Hematopoietic multipotent progenitor cell treated with erythropoietin and hydrocortisone succinate and interleukin-3 and kit ligand, for 15 days (in vitro differentiated cells): ENCODE measurements at regions not wholly inside any gene's neighbourhood (a gene's known extent, or its start where the extent isn't known, plus 50 kb on each side); places are given as distances from the start of the nearest gene placed in this dataset.
A peak's percentile ranks its signal among the peaks of the same experiment; 100 is the strongest.
"Not testable (repeated sequence)": the region's sequence is repeated elsewhere in the genome, so short reads cannot be mapped to it uniquely, and the experiment has no call there.

Experiments used
- DNase-seq: peaks from one replicate; pipeline ENCODE4 v3.0.0-alpha.2; 2015; ENCODE audit warnings: low spot score

DNA sequence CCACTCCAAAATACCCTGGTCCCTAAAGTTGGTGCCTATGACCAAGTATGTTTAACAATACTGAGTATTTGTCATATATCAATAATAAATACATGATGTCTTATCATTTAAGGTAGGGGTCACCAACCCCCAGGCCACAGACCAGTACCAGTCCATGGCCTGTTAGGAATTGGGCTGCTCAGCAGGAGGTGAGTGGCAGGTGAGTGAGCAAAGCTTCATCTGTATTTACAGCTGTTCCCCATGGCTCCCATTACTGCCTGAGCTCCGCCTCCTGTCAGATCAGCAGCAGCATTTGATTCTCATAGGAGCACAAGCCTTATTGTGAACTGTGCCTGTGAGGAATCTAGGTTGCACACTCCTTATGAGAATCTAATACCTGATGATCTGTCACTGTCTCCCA, 126.2 kb downstream of the HNRNPD start:
- DNase-seq, result no peak

DNA sequence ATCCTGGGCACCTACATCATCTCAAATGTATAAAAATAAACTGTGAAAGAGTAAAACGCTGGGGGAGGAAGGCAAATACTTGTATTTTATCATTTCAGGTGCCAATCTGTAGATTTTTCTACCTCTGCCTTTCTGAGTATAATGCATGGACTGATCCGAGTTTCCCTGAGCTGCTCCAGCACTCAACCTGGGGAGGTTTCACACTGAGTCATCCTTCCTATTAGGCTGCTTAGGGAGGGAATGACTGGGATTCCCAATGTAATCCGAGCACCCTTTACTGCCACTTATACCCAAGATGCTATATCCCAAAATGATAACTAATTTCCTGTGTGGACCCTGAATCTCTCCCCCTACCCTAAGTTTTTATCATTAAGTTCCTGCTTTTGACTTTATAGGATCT, 126.6 kb downstream of the HNRNPD start:
- no peak for DNase-seq

DNA sequence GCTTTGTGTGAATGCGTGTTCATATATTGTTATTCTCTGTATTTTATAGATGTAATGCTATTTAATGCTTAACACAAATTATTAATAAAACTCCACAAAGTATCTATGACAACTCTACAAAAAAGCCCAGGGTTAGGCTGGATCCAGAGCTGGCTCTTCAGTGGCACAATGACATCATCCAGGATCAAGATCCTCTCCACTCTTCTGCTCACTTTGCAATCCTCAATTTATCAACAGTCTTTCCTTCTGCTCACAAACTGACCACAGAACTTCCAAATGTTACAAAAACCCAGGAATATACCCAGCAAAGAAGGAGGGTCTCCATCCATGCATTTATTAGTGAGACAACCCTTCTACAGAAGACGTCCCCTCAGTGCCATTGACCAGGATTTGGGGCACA, 132.3 kb downstream of the HNRNPD start:
- DNase-seq, result no peak

DNA sequence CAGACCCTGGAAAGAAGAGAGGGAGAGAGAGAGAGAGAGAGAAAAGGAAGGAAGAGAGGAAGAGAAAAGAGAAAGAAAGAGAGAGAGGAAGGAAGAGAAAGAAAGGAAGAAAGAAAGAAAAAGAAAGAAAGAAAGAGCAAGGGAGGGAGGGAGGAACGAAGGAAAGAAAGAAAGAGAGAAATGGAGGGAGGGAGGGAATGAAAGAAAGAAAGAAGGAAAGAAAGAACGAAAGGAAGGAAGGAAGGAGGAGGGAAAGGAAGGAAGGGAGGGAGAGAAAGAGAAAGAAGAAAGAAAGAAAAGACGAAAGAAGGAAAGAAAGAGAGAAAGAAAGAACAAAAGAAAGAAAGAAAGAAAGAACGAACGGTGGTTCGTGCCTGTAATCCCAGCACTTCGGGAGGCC, 133.4 kb downstream of the HNRNPD start:
- no peak for DNase-seq

DNA sequence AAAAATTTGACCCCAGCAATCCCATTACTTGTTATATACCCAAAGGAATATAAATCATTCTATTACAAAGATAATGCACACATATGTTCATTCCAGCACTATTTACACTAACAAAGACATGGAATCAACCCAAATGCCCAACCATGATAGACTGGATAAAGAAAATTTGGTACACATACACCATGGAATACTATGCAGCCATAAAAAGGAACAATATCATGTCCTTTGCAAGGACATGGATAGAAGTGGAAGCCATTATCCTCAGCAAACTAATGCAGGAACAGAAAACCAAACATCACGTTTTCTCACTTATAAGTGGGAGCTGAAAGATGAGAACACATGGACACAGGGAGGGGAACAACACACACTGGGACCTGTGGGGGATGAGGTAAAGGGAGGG, 136.6 kb downstream of the HNRNPD start:
- DNase-seq, result not testable (repeated sequence)

DNA sequence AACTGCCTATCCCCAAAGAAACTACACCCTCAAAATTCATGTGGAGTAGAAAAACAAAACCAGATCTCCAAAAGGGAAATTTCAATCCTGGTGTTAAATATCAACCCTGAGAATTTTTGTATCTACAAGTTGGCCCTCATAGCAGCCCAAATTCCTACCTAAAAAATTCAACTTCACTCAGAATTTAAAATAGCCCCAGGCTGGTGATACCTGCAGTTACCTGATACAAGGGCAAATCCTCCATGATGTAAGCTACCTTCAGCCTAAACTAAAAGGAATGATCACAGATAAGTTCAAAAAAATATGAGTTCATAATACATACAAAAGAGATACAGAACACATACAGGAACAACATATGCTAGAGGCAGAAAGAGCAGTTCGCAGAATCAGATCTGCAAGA, 138.4 kb downstream of the HNRNPD start:
- no peak for DNase-seq

DNA sequence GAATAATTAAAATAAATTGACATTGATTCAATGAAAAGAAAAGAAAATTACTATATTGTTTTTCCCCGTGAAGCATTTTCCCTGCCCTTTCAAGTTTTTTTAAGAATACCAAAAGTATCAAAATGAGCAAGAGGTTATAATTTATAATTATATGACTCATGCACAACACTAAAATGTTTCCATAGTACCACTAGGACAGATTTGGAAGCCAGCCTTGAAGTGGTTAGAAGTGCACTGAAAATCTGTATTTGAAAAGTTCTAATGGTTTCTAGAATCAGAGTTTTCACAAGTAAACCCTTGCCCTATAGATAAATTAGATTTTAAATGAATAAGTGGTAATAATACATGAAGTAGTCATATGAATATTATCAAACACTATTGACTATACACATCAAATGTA, 140.9 kb downstream of the HNRNPD start:
- no peak for DNase-seq

DNA sequence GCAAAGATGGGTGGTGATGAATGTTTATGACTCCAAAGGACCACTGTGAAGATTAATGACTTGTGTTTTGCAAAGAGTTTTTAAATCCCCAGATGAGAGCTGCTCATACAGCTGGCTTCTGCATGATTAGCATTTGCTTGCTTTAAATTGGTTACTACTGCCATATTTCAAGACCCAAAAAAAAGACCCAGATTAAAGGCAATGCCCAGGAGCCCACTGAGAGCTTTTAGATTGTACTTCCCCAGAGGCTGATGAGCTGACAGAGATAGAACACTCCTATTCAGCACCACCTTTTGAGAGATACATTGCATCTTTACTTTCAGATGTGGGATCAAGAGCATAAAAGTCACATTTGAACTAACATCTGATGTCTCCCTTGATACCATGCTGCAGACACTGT, 142.0 kb downstream of the HNRNPD start:
- DNase-seq, result no peak

DNA sequence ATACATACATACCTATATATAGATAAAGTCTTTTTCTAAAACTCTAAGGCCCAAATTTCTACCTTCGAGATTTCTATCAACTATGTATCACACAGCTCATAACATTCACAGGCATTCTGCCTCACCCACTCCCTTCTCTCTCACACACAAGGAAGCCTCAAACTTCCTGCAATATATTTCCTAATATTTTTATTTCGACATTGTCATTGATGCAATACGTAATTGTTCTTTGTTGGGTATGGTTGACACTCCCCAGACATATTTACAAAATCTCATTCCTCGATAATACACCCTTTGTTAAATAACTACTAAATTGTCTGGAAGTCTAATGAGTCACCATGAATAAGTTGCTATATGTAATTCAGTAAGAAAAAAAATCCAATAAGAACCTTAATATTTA, 143.5 kb downstream of the HNRNPD start:
- no peak for DNase-seq

DNA sequence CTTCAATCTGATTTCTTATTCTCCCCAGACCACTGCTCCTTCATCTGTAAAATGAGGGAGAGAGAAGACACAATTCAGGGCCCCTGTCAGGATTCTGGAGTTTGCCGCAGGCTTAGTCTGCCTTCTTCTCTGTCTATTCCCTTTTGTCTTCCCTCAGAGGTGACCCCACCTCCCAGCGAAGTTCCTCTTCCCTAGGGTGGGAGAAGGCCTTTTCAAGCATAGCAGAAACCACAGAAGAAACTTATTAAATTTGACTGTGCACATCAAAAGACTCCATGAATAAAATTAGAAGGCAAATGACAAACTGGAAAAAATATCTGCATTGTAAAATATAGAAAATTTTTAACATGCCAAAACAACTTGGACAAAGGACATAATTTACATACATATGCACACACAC, 148.8 kb downstream of the HNRNPD start:
- DNase-seq, result no peak

DNA sequence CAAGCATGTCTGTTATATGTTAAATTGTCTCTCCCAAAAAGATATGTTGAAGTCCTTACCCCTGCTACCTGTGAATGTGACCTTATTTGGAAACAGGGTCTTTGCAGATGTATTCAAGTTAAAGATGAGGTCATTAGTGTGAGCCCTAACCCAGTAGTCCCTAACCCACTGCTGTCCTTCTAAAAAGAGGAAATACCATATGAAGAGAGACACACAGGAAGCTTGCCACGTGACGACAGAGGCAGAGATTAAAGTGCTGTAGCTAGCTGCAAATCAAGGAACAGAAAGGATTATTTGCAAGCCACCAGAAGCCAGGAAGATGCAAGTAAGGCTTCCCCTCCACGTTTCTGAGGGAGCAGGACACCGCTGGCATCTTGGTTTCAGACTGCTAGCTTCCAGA, 150.1 kb downstream of the HNRNPD start:
- DNase-seq, result no peak

DNA sequence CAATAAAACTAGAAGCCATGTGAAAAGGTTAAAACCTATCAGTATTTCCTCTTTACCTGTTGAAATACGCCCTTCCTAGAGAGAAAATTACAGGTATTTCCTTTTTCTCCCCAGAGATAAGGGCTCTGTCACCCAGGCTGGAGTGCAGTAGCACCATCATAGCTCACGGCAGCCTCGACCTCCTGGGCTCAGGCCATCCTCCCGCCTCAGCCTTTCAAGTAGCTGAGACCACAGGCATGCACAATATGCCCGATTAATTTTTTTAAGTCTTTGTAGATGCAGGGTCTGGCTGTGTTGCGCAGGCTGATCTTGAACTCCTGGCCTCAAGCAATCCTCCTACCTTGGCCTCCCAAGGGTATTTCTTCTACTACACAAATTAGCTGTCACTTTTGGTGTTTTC, 154.4 kb downstream of the HNRNPD start:
- no peak for DNase-seq

DNA sequence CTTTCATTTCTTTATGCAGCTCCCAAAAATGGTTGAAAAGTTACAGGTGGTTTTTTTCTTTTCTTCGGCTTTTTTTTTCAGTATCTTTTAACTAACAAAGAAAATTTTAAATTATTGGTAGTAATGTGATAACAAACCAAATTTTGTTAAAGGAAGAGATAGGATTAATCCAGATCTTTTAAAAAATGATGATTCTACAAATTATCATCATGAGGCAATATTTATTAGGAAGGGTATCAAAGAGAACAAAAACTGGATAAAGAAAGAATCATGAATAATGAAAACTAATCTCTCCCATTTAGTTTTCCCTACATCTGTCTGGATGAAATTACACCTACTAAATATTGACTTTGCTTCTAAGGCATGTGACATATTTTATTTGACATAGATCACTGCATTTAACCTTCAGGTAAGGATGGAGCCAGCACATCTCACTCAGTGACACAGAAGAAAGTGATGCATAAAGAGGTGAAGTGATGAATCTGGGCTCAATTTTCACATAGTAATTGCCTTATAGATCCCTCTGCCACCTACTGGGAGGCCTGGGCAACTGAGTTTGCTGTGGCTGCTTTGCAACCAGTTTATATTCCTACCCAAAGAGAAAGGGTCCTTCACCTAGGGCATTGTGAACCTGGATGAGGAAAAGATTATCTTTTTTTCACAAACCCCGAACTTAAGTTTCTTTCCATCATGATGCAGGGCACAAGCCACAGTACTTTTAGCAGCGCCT, 155.6 kb downstream of the HNRNPD start:
- DNase-seq, result no peak

DNA sequence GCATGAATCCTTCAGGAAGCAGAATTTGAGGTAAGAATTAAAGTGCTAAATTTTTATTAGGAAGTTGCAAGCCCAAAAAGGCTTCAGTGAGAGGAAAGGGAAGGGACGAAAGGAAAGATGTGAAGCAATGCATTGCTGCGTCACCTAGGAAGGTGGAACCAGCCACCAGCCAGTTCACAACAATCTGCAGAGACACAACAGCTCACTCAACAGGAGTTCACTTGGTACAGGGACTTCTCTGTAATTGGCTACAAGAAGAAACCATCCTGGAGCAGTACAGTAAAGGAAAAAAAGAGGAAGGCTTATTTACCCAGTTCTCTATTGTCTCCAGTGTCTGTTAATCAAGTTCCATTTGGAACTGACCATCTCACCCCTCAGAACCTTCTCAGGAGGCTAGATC, 157.6 kb downstream of the HNRNPD start:
- no peak for DNase-seq

DNA sequence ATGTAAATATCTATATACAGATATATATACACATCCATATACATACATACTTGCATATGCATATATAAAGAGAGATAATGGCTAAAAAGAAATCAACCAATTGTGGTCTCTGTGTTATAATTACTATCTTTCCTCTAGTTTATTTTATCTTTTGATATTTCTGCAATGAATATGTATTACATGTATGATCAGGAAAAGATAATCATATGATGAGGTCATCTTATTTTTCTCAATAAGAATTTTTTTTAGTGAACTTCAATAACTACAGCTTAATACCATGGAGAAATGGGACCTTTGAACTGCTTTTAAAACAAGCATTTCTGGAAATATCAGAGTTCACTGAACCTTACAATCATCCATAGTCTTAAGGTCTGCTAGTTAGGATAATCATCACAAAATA, 158.0 kb downstream of the HNRNPD start:
- DNase-seq, result no peak

DNA sequence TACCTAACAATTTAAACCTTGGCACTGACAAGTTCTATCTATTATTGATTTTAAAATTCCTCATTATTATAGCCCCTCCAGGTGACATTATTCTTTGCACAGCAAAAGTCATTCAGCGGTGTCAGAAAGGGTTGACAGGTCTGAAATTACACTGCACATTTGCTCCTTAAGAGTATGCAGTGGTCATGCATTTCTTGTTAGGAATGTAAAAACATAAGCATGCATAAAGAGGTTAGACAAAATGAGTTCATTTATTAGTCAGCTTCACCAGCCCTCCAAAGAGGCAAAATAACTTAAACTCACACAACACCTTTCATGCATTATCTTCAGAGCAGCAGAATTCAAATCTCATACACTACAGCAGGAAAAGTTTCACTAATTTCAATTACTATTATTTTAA, 158.8 kb downstream of the HNRNPD start:
- no peak for DNase-seq

DNA sequence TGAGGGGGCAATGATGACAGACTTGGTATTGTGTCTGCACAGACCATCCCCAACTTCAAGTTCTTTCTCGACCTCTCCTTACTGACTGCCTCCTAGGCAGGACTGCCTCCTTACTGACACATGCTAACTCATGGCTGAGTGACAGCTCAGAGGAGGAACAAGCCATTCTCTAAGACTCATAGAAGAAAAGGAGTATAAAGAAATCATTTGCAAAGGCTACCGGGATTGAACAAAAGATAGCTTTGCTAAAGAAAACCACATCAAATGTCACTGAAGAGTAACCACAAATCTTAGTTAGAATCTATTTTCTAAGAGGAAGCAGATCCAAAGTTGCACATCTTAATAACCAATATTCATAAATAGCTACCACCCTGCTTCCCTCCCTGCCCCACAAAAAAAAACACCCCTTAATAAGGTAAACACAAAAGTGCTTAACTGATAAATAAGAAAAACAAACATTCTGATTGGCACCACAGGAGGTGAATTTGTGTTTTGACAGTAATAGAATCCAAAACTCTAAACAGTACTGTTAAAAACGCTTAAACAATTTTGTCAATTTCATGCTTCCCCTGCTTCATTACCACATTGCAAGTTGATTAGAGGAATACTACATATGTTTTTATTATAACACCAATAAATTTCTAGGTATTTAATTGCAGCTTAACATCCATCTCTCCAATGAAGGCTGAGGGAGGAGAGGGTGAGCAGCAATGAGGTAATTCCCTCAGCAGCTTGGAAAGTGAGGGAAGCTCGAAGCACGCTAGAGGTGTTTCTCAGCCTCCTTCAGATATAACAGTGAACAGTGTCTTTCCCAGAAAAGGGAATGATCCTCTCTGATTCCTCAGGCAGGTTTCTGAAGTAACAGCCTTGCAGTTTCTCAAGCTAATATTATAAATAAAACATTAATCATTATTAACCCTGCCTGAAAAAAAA, 160.0 kb downstream of the HNRNPD start:
- DNase-seq, result no peak

DNA sequence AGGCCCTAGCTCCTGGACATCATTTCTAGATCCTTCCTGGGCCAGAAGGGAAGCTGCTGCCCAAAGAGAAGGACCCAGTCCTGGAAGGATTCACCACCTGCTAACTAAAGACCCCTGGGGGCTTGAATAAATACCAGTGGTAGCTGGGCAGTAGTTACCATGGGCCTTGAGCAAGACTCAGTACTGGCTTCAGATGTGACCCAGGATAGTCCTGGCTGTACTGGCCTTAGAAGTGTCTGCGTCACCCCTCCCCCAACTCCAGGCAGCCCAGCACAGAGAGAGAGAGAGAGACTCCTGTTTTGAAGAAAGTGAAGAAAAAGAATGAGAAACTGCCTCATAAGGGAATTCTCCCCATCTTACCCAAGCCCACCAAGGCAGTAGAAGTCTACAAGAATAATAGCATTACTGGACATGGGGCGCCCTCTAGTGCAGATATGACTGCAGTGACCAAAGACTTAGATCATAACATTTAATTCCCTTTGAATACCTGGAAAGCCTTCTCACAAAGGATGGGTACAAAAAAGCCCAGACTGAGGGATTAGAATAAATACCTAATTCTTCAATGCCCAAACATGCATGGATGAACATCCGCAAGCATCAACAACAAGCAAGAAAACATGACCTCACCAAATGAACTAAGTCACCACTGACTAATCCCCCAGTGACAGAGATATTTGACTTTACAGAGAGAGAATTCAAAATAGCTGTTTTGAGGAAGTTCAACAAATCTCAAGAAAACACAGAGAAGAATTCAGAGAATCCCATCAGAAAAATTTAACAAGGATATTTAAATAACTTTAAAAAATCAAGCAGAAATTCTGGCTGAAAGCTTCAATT, 171.8 kb downstream of the HNRNPD start:
- DNase-seq, result peak; percentile 39

DNA sequence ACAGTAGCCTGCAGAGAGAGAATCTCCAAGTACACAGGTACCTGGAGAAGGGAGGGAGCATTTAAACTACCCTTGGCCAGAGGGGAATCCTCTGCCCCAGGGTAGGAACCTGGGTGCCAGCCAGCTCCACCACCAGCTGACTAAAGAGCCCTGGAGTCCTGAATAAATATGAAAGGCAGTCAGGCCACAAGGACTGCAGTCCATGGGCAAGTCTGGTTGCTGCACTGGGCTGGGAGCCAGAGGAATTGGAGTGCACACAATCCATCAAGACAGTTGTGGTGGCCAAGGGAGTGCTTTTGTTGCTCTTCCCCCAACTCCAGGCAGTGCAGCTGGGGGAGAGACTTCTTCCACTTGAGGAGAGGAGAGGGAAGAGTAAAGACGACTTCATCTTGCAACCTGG, 172.5 kb downstream of the HNRNPD start:
- no peak for DNase-seq

DNA sequence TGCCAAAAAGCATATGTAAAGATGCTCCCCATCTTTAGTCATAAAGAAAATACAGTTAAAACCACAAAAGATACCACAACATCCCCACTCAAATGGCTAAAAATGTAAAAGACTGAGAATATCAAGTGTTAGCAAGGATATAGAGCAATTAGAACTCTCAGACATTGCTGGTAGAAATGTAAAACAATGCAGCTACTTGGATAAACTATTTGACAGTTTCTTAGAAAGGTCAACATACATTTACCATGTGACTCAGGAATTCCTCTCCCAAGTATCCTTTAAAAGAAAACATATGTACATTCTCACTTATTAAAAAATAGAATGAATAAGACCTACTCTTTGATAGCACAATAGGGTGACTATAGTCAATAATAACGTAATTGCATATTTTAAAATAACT, 173.7 kb downstream of the HNRNPD start:
- DNase-seq, result no peak

DNA sequence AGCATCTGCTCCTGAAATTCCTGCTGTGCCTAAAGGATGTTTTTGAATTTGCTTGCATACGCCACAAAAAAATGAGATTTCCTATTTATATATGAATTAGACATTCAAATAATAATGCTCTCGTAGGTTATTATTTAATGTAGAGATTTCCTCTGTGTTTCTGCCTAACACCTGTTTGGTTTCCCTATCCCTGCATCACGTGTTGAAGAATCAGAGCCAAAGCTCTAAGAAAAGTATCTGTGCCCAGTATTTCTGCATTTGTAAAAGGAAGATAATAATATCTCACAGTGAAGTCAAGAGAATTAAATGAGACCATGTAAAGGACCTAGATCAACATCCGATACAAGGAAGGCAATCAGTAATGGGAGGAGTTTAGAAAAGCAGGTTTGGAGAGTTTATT, 179.5 kb downstream of the HNRNPD start:
- DNase-seq, result no peak

DNA sequence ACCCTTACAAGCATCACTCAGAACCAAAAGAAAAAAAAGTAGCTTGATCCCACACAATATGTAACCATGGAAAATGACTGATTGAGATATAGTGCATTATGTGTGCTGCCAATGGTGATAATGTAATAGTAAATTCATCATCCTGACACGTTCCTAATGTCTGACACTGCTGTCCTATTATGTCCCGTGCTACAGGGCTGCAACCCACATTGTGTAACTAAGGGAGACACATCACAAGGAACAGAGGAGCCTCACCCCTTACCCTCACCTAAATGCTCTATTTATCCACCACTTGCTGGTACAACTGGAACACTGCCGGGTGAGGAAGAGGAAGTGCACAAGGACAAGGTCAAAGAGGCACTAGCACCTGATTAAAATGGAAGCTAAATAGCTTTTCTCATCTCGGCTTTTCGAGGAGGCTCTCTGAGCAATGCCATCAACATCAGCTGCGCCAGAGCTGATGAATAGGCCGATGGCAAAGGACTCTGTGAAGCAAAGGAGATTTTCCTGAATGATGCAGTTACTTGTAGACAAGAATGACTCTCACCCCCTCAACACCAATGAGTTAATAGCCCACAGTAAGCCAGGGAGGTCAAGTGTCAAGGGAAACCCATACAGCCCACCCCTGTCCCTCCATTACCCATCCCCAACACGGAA, 181.6 kb downstream of the HNRNPD start:
- no peak for DNase-seq
